SK-N-SH (cell line): ENCODE measurements at regions not wholly inside any gene's neighbourhood (a gene's known extent, or its start where the extent isn't known, plus 50 kb on each side); places are given as distances from the start of the nearest gene placed in this dataset.
"Not testable (repeated sequence)": the region's sequence is repeated elsewhere in the genome, so short reads cannot be mapped to it uniquely, and the experiment has no call there.

Experiments used
- CTCF ChIA-PET: fragments of 300-600, 350-600 bp; formaldehyde crosslinking; extraction: SDS; loops from one replicate; lab custom pipeline; 2021; lab: Yijun Ruan, JAX
- POLR2A ChIA-PET: fragments of 350-600 bp; sonication (Branson Sonifier 250); formaldehyde crosslinking; extraction: SDS; loops from one replicate; lab custom pipeline; 2020; ENCODE audit warnings: antibody characterized with exemption, inconsistent platforms; lab: Yijun Ruan, JAX
- DNase-seq: peaks from one replicate; pipeline ENCODE4 v3.0.0; 2012
- H2AFZ ChIP-seq: fragments of 200-600 bp; sonication (generic); 2 replicates; pipeline ENCODE4 v1.8.1; 2016; ENCODE audit warnings: antibody characterized with exemption, mild to moderate bottlenecking, low read depth
- H3F3A ChIP-seq: fragments of 200-600 bp; sonication (generic); replicated peaks from 2 replicates; pipeline ENCODE3; 2016; ENCODE audit warnings: antibody characterized with exemption, mild to moderate bottlenecking; ENCODE audit not compliant: insufficient read depth
- H3K27ac ChIP-seq, 2 experiments: fragments of 200-500 bp in 1 of 2; fragments of 200-600 bp in 1 of 2; sonication (Bioruptor generic) in 1 of 2; sonication (generic), shearing (Covaris generic) in 1 of 2; 2 replicates each; pipeline versions ENCODE4 v1.5.1 to v1.6.1; 2014 to 2016; ENCODE audit warnings: low read depth in 2 of 2, inconsistent platforms in 1 of 2, low read length in 1 of 2, mild to moderate bottlenecking in 1 of 2, mixed read lengths in 1 of 2
- H3K27me3 ChIP-seq: fragments of 200-600 bp; sonication (generic), shearing (Covaris generic); 2 replicates; pipeline ENCODE4 v1.6.1; 2016; ENCODE audit warnings: mixed run types; ENCODE audit not compliant: insufficient read depth
- H3K36me3 ChIP-seq, 2 experiments: fragments of 200-500 bp in 1 of 2; fragments of 200-600 bp in 1 of 2; sonication (Bioruptor generic) in 1 of 2; sonication (generic) in 1 of 2; replicated peaks in 1 of 2; 2 replicates each; pipeline versions ENCODE3 to v1.5.1; 2014 to 2016; ENCODE audit warnings: low read length in 1 of 2, mild to moderate bottlenecking in 1 of 2; ENCODE audit not compliant: insufficient read depth in 2 of 2, control insufficient read depth in 1 of 2
- H3K4me1 ChIP-seq, 2 experiments: fragments of 200-500 bp in 1 of 2; fragments of 200-600 bp in 1 of 2; sonication (Bioruptor generic) in 1 of 2; sonication (generic), shearing (Covaris generic) in 1 of 2; 2 replicates each; pipeline versions ENCODE4 v1.5.1 to v1.6.1; 2014 to 2016; ENCODE audit warnings: low read depth in 1 of 2, low read length in 1 of 2, mixed run types in 1 of 2; ENCODE audit not compliant: insufficient read depth in 2 of 2, control insufficient read depth in 1 of 2
- H3K4me2 ChIP-seq: fragments of 200-600 bp; sonication (generic), shearing (Covaris generic); 2 replicates; pipeline ENCODE4 v1.6.1; 2017; ENCODE audit warnings: mixed run types
- H3K4me3 ChIP-seq, 2 experiments: fragments of 200-500 bp in 1 of 2; fragments of 200-600 bp in 1 of 2; sonication (Bioruptor generic) in 1 of 2; sonication (generic), shearing (Covaris generic) in 1 of 2; 2 replicates each; pipeline versions ENCODE4 v1.5.1 to v1.8.1; 2014 to 2016; ENCODE audit warnings: low read depth in 2 of 2, inconsistent platforms in 1 of 2, low read length in 1 of 2, mild to moderate bottlenecking in 1 of 2, mixed read lengths in 1 of 2, moderate library complexity in 1 of 2
- H3K79me2 ChIP-seq: fragments of 200-600 bp; sonication (generic); 2 replicates; pipeline ENCODE4 v1.8.1; 2017; ENCODE audit warnings: mild to moderate bottlenecking; ENCODE audit not compliant: insufficient read depth
- H3K9ac ChIP-seq: fragments of 200-600 bp; sonication (generic); 2 replicates; pipeline ENCODE4 v1.6.1; 2017; ENCODE audit warnings: mixed run types
- H3K9me2 ChIP-seq: fragments of 200-600 bp; sonication (generic); 2 replicates; pipeline ENCODE4 v1.6.1; 2017; ENCODE audit warnings: mixed run types
- H3K9me3 ChIP-seq: fragments of 200-600 bp; sonication (generic); 2 replicates; pipeline ENCODE4 v1.6.1; 2017; ENCODE audit warnings: mixed run types, mild to moderate bottlenecking, moderate library complexity
- H4K20me1 ChIP-seq: fragments of 200-600 bp; sonication (generic); 2 replicates; pipeline ENCODE4 v1.6.1; 2017; ENCODE audit warnings: mild to moderate bottlenecking, mixed run types; ENCODE audit not compliant: insufficient read depth
- CTCF ChIP-seq: fragments of 200-600 bp; sonication (generic); IDR thresholded peaks from 2 replicates; pipeline ENCODE4 v1.6.1; 2017; ENCODE audit warnings: antibody characterized with exemption, mild to moderate bottlenecking, moderate library complexity
- FOXM1 ChIP-seq: IDR thresholded peaks from 2 replicates; pipeline ENCODE4 v1.4.0; 2012; ENCODE audit warnings: low read depth, mild to moderate bottlenecking
- JUND ChIP-seq: IDR thresholded peaks from 2 replicates; pipeline ENCODE4 v1.4.0; 2012
- WGBS: methylation state at CpG from one replicate; pipeline ENCODE4 v1.1.6; 2017; ENCODE audit warnings: low lambda C conversion rate; 5-methylcytosine and 5-hydroxymethylcytosine counted together

GRCh38 chr5:110269478-110270142 lies 456.9 kb downstream of the TMEM232 start:
- Histone ChIP-seq H3K4me2 (no peak overlapping the region), H4K20me1 (no peaks in the 10 kb centered on the region), H3K79me2 (no peaks in the 10 kb centered on the region), H3K27me3 (no peaks in the 10 kb centered on the region), H3K4me3 (no peak overlapping the region), H3K9me3 (no peaks in the 10 kb centered on the region)
- WGBS, result 81% methylated on average over 3 of the region's 3 CpGs
- DNase-seq, result no peak
- CTCF ChIA-PET, result no interaction called here
- TF ChIP-seq FOXM1 (no peak), CTCF (no peak)
- TF ChIP-seq, all 33 proteins: peak for 0
- H3K4me1 ChIP-seq, result no peaks in the 10 kb centered on the region
- no peaks in the 10 kb centered on the region for H3K9me2 ChIP-seq
- no peak overlapping the region for H2AFZ ChIP-seq
- H3K36me3 ChIP-seq, result no peaks in the 10 kb centered on the region
- POLR2A ChIA-PET, result no interaction called here
- no peak overlapping the region for H3K9ac ChIP-seq
- no peaks in the 10 kb centered on the region for H3F3A ChIP-seq
- H3K27ac ChIP-seq, result no peak overlapping the region

GRCh38 chr5:110275878-110276277 lies 450.6 kb downstream of the TMEM232 start:
- no peak overlapping the region for H2AFZ ChIP-seq
- ChIA-PET CTCF (no interaction called here), POLR2A (no interaction called here)
- no peaks in the 10 kb centered on the region for H3K9me2 ChIP-seq
- H3K9ac ChIP-seq, result no peak overlapping the region
- TF ChIP-seq JUND, result no peak
- no peaks in the 10 kb centered on the region for H3K9me3 ChIP-seq
- no peak overlapping the region for H3K4me3 ChIP-seq
- WGBS, result 70% methylated on average over 2 of the region's 2 CpGs
- no peaks in the 10 kb centered on the region for H3K4me1 ChIP-seq
- H3K36me3 ChIP-seq, result no peaks in the 10 kb centered on the region
- no peaks in the 10 kb centered on the region for H3K79me2 ChIP-seq
- no peak for DNase-seq
- no peaks in the 10 kb centered on the region for H3K27me3 ChIP-seq
- H4K20me1 ChIP-seq, result no peaks in the 10 kb centered on the region
- H3K27ac ChIP-seq, result no peak overlapping the region
- no peaks in the 10 kb centered on the region for H3F3A ChIP-seq
- no peak overlapping the region for H3K4me2 ChIP-seq

GRCh38 chr5:110278449-110278848 lies 448.0 kb downstream of the TMEM232 start:
- H4K20me1 ChIP-seq, H3F3A ChIP-seq, H3K79me2 ChIP-seq, H3K27ac ChIP-seq, H3K36me3 ChIP-seq, CTCF ChIA-PET, H3K4me3 ChIP-seq, DNase-seq, H3K9ac ChIP-seq, H2AFZ ChIP-seq, H3K9me3 ChIP-seq, H3K4me2 ChIP-seq, POLR2A ChIA-PET, H3K4me1 ChIP-seq, H3K9me2 ChIP-seq, H3K27me3 ChIP-seq: not testable (repeated sequence)
- WGBS, result 43% methylated on average over 1 of the region's 1 CpG

- H2AFZ ChIP-seq, H3K9me2 ChIP-seq, H3K79me2 ChIP-seq, H3K4me3 ChIP-seq, H3K4me1 ChIP-seq, H3K9ac ChIP-seq, H3F3A ChIP-seq, H4K20me1 ChIP-seq, H3K27me3 ChIP-seq, H3K4me2 ChIP-seq, H3K27ac ChIP-seq, H3K36me3 ChIP-seq, CTCF ChIA-PET, POLR2A ChIA-PET, H3K9me3 ChIP-seq, DNase-seq: not testable (repeated sequence)
- 65% methylated on average over 8 of the region's 8 CpGs for WGBS
Observed at GRCh38 chr5:110284121-110284520, 442.4 kb downstream of the TMEM232 start.
